ENCODE measurements at regions not wholly inside any gene's neighbourhood (a gene's known extent, or its start where the extent isn't known, plus 50 kb on each side); places are given as distances from the start of the nearest gene placed in this dataset.

- no peak for DNase-seq
Measured at GRCh38 chr15:31456354-31457060, 129.9 kb downstream of the KLF13 start.

GRCh38 chr15:31457161-31457560, 130.5 kb downstream of the KLF13 start:
- DNase-seq, result no peak

GRCh38 chr15:31457631-31458526, 131.2 kb downstream of the KLF13 start:
- no peak for DNase-seq

GRCh38 chr15:31458596-31459399, 132.2 kb downstream of the KLF13 start:
- no peak for DNase-seq

- no peak for DNase-seq
Measured at GRCh38 chr15:31459400-31459748, 132.7 kb downstream of the KLF13 start.

- no peak for DNase-seq
Measured at GRCh38 chr15:31461375-31461774, 134.7 kb downstream of the KLF13 start.

- DNase-seq, result no peak
Measured at GRCh38 chr15:31461911-31462480, 135.4 kb downstream of the KLF13 start.

GRCh38 chr15:31463521-31464102, 137.0 kb downstream of the KLF13 start:
- DNase-seq, result no peak

- DNase-seq, result no peak
Measured at GRCh38 chr15:31464216-31465082, 137.8 kb downstream of the KLF13 start.

GRCh38 chr15:31465083-31465955, 138.7 kb downstream of the KLF13 start:
- DNase-seq, result no peak

- DNase-seq, result no peak
Measured at GRCh38 chr15:31467361-31467760, 140.7 kb downstream of the KLF13 start.

GRCh38 chr15:31468911-31469785, 142.5 kb downstream of the KLF13 start:
- no peak for DNase-seq

GRCh38 chr15:31469786-31470525, 143.3 kb downstream of the KLF13 start:
- no peak for DNase-seq

- DNase-seq, result no peak
Measured at GRCh38 chr15:31470756-31471155, 144.1 kb downstream of the KLF13 start.

GRCh38 chr15:31471731-31472430, 145.2 kb downstream of the KLF13 start:
- DNase-seq, result no peak

- DNase-seq, result no peak
Measured at GRCh38 chr15:31472636-31473384, 146.2 kb downstream of the KLF13 start.

GRCh38 chr15:31473385-31474058, 146.9 kb downstream of the KLF13 start:
- no peak for DNase-seq
